ENCODE measurements at regions not wholly inside any gene's neighbourhood (a gene's known extent, or its start where the extent isn't known, plus 50 kb on each side); places are given as distances from the start of the nearest gene placed in this dataset.

DNA sequence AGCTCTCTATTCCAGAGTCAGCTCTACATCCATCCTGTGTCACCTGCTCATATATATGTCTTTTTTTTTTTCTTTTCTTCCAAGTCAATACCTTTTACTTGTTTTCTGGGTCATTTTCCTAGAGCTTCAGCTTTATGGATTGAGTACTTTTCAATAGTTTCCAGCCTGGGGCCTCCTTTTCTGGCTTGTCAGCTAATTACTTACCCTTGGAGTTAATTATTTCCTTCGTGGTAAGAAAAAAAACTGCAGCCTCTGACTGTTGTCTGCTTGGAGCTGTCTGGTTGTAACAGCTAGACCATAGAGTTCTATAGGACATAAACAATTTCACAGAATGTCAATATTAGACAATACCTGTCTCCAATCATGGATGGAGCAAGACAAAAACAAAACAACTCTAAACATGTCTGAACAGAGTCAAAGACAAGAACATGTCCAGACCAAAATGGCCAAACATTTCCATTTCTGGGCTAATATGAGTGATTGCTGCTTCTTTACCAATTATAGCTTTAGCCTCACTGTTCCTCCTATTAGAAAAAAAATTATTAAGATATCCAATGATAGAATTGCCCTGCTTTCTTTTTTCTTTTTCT lies 643.1 kb downstream of the SLC4A3 start:
- Histone ChIP-seq H3K36me3 (ENCODE audit: control insufficient read depth, insufficient read depth, low read length) (no peaks in the 10 kb centered on the region), H3K27ac (ENCODE audit: low read depth, low read length, severe bottlenecking) (no peak overlapping the region), H3K4me1 (ENCODE audit: control insufficient read depth, insufficient read depth, low read length, poor library complexity, severe bottlenecking) (no peaks in the 10 kb centered on the region), H3K9me3 (ENCODE audit: control insufficient read depth, low read length) (no peaks in the 10 kb centered on the region), H3K4me3 (ENCODE audit: extremely low read depth, insufficient read depth, low read length, poor library complexity, severe bottlenecking) (no peak overlapping the region)
- no CpG with 5 or more reads among the region's 1 CpG for WGBS, 2 experiments (ENCODE audit: insufficient coverage in 2 of 2)

DNA sequence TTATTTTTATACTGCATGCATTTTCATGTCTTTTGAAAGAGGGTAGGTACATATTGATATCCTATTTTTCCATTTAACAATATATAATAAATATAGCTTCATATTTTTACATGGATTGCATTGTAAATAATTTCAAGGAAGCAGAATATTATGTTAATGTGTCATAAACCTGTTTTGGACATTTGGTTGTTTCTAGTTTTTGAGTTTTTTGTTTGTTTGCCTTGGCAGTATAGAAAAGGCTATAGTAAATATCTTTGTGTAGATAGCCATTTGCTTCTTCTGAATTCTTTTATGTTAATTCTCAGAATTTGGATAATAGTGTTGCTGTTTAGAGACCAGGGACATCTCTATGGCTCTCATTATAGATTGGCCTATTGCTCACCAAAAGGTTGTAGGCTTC lies 645.2 kb downstream of the SLC4A3 start:
- H3K4me1 ChIP-seq (ENCODE audit: control insufficient read depth, insufficient read depth, low read length, poor library complexity, severe bottlenecking): no peaks in the 10 kb centered on the region
- no peak overlapping the region for H3K4me3 ChIP-seq (ENCODE audit: extremely low read depth, insufficient read depth, low read length, poor library complexity, severe bottlenecking)
- no peak overlapping the region for H3K27ac ChIP-seq (ENCODE audit: low read depth, low read length, severe bottlenecking)
- H3K9me3 ChIP-seq (ENCODE audit: control insufficient read depth, low read length): no peaks in the 10 kb centered on the region
- H3K36me3 ChIP-seq (ENCODE audit: control insufficient read depth, insufficient read depth, low read length): no peaks in the 10 kb centered on the region

DNA sequence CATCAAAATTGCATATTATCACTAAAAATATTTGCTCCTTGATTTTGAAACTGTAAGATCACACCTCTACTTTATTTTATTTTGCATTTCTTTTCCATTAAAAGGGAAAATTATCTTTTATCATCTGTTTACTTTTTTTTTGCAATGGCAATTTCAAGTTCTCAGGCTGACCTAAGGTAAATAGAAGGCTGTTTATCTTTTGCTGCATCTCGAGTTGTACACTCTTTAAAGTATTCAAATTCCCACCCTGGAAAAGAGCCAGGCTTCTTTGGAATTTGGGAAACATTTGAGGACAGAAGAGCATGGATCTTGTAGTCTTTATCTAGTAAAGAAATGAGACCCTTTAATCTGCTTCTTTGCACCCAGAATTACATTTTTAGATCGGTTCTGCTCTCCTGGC lies 645.7 kb downstream of the SLC4A3 start:
- WGBS, 2 experiments (ENCODE audit: insufficient coverage in 2 of 2): no CpG with 5 or more reads among the region's 2 CpGs
- Histone ChIP-seq H3K4me3 (ENCODE audit: extremely low read depth, insufficient read depth, low read length, poor library complexity, severe bottlenecking) (no peak overlapping the region), H3K27ac (ENCODE audit: low read depth, low read length, severe bottlenecking) (no peak overlapping the region), H3K4me1 (ENCODE audit: control insufficient read depth, insufficient read depth, low read length, poor library complexity, severe bottlenecking) (no peaks in the 10 kb centered on the region), H3K36me3 (ENCODE audit: control insufficient read depth, insufficient read depth, low read length) (no peaks in the 10 kb centered on the region), H3K9me3 (ENCODE audit: control insufficient read depth, low read length) (no peaks in the 10 kb centered on the region)

DNA sequence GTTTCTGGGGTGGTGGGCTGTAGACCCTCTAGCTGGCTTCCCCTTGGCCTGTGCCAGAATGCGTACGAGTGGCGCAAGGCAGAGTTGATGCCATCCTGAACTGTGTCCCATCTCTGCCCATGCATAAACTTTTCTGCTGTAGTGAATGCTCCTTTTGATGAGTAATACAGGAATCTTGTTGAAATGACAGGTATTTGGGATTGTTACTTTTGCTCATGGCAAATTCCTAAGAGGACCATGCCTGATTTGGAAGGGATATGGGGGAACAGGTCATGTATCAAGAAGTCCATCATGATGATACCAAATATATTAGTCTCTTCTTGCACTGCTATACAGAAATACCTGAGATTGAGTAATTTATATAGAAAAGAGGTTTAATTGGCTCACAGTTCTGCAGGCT lies 648.0 kb downstream of the SLC4A3 start:
- Histone ChIP-seq H3K27ac (ENCODE audit: low read depth, low read length, severe bottlenecking) (no peak overlapping the region), H3K9me3 (ENCODE audit: control insufficient read depth, low read length) (no peaks in the 10 kb centered on the region), H3K4me3 (ENCODE audit: extremely low read depth, insufficient read depth, low read length, poor library complexity, severe bottlenecking) (no peak overlapping the region), H3K4me1 (ENCODE audit: control insufficient read depth, insufficient read depth, low read length, poor library complexity, severe bottlenecking) (no peaks in the 10 kb centered on the region), H3K36me3 (ENCODE audit: control insufficient read depth, insufficient read depth, low read length) (no peaks in the 10 kb centered on the region)
- 60 to 100% methylated on average over 1 to 3 of the region's 3 CpGs for WGBS, 2 experiments (ENCODE audit: insufficient coverage in 2 of 2)

GRCh38 chr2:220276741-220277444 lies 649.5 kb downstream of the SLC4A3 start:
- Histone ChIP-seq H3K4me1 (ENCODE audit: control insufficient read depth, insufficient read depth, low read length, poor library complexity, severe bottlenecking) (no peaks in the 10 kb centered on the region), H3K9me3 (ENCODE audit: control insufficient read depth, low read length) (no peaks in the 10 kb centered on the region), H3K27ac (ENCODE audit: low read depth, low read length, severe bottlenecking) (no peak overlapping the region), H3K36me3 (ENCODE audit: control insufficient read depth, insufficient read depth, low read length) (no peaks in the 10 kb centered on the region), H3K4me3 (ENCODE audit: extremely low read depth, insufficient read depth, low read length, poor library complexity, severe bottlenecking) (no peak overlapping the region)
- WGBS, 2 experiments (ENCODE audit: insufficient coverage in 2 of 2): 86 to 92% methylated on average over 1 to 2 of the region's 2 CpGs

- Histone ChIP-seq H3K9me3 (ENCODE audit: control insufficient read depth, low read length) (no peaks in the 10 kb centered on the region), H3K27ac (ENCODE audit: low read depth, low read length, severe bottlenecking) (no peak overlapping the region), H3K4me3 (ENCODE audit: extremely low read depth, insufficient read depth, low read length, poor library complexity, severe bottlenecking) (no peak overlapping the region), H3K4me1 (ENCODE audit: control insufficient read depth, insufficient read depth, low read length, poor library complexity, severe bottlenecking) (no peaks in the 10 kb centered on the region), H3K36me3 (ENCODE audit: control insufficient read depth, insufficient read depth, low read length) (no peaks in the 10 kb centered on the region)
- 100% methylated on average over 1 of the region's 3 CpGs; no CpG with 5 or more reads in 1 of the 2 experiments for WGBS, 2 experiments (ENCODE audit: insufficient coverage in 2 of 2)
Observed at GRCh38 chr2:220277445-220277975, 650.1 kb downstream of the SLC4A3 start.

GRCh38 chr2:220278022-220278421 lies 650.6 kb downstream of the SLC4A3 start:
- Histone ChIP-seq H3K9me3 (ENCODE audit: control insufficient read depth, low read length) (no peaks in the 10 kb centered on the region), H3K4me1 (ENCODE audit: control insufficient read depth, insufficient read depth, low read length, poor library complexity, severe bottlenecking) (no peaks in the 10 kb centered on the region), H3K27ac (ENCODE audit: low read depth, low read length, severe bottlenecking) (no peak overlapping the region), H3K36me3 (ENCODE audit: control insufficient read depth, insufficient read depth, low read length) (no peaks in the 10 kb centered on the region), H3K4me3 (ENCODE audit: extremely low read depth, insufficient read depth, low read length, poor library complexity, severe bottlenecking) (no peak overlapping the region)
- 100% methylated on average over 1 of the region's 2 CpGs; no CpG with 5 or more reads in 1 of the 2 experiments for WGBS, 2 experiments (ENCODE audit: insufficient coverage in 2 of 2)

GRCh38 chr2:220279372-220279771 lies 651.9 kb downstream of the SLC4A3 start:
- H3K9me3 ChIP-seq (ENCODE audit: control insufficient read depth, low read length): no peaks in the 10 kb centered on the region
- no peaks in the 10 kb centered on the region for H3K36me3 ChIP-seq (ENCODE audit: control insufficient read depth, insufficient read depth, low read length)
- H3K27ac ChIP-seq (ENCODE audit: low read depth, low read length, severe bottlenecking): no peak overlapping the region
- 83% methylated on average over 1 of the region's 2 CpGs; no CpG with 5 or more reads in 1 of the 2 experiments for WGBS, 2 experiments (ENCODE audit: insufficient coverage in 2 of 2)
- H3K4me3 ChIP-seq (ENCODE audit: extremely low read depth, insufficient read depth, low read length, poor library complexity, severe bottlenecking): no peak overlapping the region
- no peaks in the 10 kb centered on the region for H3K4me1 ChIP-seq (ENCODE audit: control insufficient read depth, insufficient read depth, low read length, poor library complexity, severe bottlenecking)

- H3K4me3 ChIP-seq (ENCODE audit: extremely low read depth, insufficient read depth, low read length, poor library complexity, severe bottlenecking): no peak overlapping the region
- no peaks in the 10 kb centered on the region for H3K36me3 ChIP-seq (ENCODE audit: control insufficient read depth, insufficient read depth, low read length)
- H3K4me1 ChIP-seq (ENCODE audit: control insufficient read depth, insufficient read depth, low read length, poor library complexity, severe bottlenecking): no peaks in the 10 kb centered on the region
- H3K27ac ChIP-seq (ENCODE audit: low read depth, low read length, severe bottlenecking): no peak overlapping the region
- no peaks in the 10 kb centered on the region for H3K9me3 ChIP-seq (ENCODE audit: control insufficient read depth, low read length)
Observed at GRCh38 chr2:220279840-220280239, 652.4 kb downstream of the SLC4A3 start.

GRCh38 chr2:220280736-220281135 lies 653.3 kb downstream of the SLC4A3 start:
- Histone ChIP-seq H3K4me3 (ENCODE audit: extremely low read depth, insufficient read depth, low read length, poor library complexity, severe bottlenecking) (no peak overlapping the region), H3K4me1 (ENCODE audit: control insufficient read depth, insufficient read depth, low read length, poor library complexity, severe bottlenecking) (no peaks in the 10 kb centered on the region), H3K36me3 (ENCODE audit: control insufficient read depth, insufficient read depth, low read length) (no peaks in the 10 kb centered on the region), H3K9me3 (ENCODE audit: control insufficient read depth, low read length) (no peaks in the 10 kb centered on the region), H3K27ac (ENCODE audit: low read depth, low read length, severe bottlenecking) (no peak overlapping the region)
- 97 to 100% methylated on average over 3 to 4 of the region's 4 CpGs for WGBS, 2 experiments (ENCODE audit: insufficient coverage in 2 of 2)

DNA sequence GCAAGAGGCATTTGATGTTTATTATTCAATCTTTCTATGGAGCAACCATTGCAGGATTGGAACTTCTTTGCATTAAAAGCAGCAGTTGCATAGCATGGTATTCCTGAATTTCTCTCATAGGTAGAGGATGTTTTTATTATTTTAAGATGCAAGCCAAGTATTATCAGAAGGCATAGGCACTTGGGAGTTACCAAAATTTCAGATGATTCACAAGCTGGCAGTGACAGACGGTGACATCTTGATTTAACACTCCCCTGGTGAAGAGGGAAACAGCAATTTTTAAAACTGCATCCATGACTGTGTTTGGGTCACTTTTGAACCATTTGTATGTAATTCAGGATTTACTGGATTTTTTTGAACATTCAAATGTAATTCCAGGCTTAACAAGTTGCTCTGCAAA lies 654.3 kb downstream of the SLC4A3 start:
- 83 to 100% methylated on average over 1 of the region's 1 CpG for WGBS, 2 experiments (ENCODE audit: insufficient coverage in 2 of 2)

More for the DNA sequence above, 654.3 kb downstream of the SLC4A3 start:
- Histone ChIP-seq H3K9me3 (ENCODE audit: control insufficient read depth, low read length) (no peaks in the 10 kb centered on the region), H3K27ac (ENCODE audit: low read depth, low read length, severe bottlenecking) (no peak overlapping the region), H3K36me3 (ENCODE audit: control insufficient read depth, insufficient read depth, low read length) (no peaks in the 10 kb centered on the region), H3K4me3 (ENCODE audit: extremely low read depth, insufficient read depth, low read length, poor library complexity, severe bottlenecking) (no peak overlapping the region), H3K4me1 (ENCODE audit: control insufficient read depth, insufficient read depth, low read length, poor library complexity, severe bottlenecking) (no peaks in the 10 kb centered on the region)

Measured in mesodermal cell (in vitro differentiated cells).